ENCODE measurements at regions not wholly inside any gene's neighbourhood (a gene's known extent, or its start where the extent isn't known, plus 50 kb on each side); places are given as distances from the start of the nearest gene placed in this dataset.

DNA sequence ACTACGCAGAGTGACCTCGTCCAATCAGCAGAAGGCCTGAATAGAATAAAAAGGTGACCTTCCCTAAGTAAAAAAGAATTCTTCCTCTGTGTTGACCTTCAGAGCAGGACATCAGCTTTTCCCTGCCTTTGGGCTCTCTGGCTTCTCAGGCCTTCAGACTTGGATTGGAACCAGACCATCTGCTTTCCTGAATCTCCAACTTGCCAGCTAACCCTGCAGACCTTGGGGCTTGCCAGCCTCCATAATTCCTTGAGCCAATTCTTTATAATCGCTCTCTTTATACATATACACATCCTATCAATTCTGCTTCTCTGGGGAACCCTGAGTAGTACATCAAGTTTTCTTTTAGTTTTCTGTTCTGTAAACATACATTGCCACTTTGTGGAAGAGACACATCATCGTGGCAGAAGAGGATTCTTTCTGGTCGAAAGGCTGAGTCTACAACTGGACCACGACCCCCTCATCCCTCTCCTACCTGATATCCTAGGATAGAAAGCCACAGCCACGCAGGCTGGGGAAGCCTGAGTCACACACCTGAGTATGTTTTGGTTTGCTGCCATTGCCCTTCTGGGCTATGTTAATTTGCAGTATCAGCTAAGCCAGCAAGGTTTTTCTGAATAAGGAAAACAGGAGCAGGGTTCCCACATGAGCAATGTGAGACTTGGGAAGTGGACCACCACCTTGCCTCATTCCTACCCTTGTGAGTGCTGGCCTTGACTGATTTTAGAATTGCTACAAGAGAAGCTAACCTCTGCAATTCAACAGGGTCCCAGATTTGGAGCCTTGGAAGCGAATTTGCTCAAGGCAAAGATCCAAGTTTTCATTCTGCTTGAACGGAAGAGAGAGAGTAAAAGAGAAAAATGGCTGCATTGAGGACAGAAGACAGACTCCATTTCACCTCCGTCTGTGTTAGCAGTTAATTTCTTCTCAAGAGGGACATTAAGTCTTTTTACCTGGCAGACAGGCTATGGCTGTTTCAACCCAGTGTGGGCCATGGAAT is 445.2 kb upstream of the FZD8 start (continued):
- TF ChIP-seq ATF2 (IDR thresholded peaks at IDR 0.05; ENCODE audit: low read length) (no peak), RAD21 (IDR thresholded peaks at IDR 0.05 in 1 of 2, conservative IDR thresholded peaks at IDR 0.05 in 1 of 2; ENCODE audit: low read depth in 2 of 2, low read length in 2 of 2) (no peak)
